Natural killer cell (primary cell): ENCODE measurements at regions not wholly inside any gene's neighbourhood (a gene's known extent, or its start where the extent isn't known, plus 50 kb on each side); places are given as distances from the start of the nearest gene placed in this dataset.

Source experiments
- ATAC-seq, 3 donors: fragments of 150-1000 bp in 2 of 3; fragments of 200-7000 bp in 1 of 3; cut with Tn5 transposase; 1 replicate in 1 of 3; 2 replicates in 2 of 3; pipeline ENCODE4 v1.10.0; 2021; ENCODE audit warnings: mild to moderate bottlenecking in 2 of 3, moderate library complexity in 2 of 3
- DNase-seq, 2 donors: peaks; one replicate each; pipeline versions ENCODE4 v3.0.0 to v3.0.0-alpha.2; 2013 to 2021; ENCODE audit warnings: mixed read lengths in 1 of 2
- H3K27ac ChIP-seq: one replicate; pipeline ENCODE4 v1.5.1; 2013; ENCODE audit warnings: mild to moderate bottlenecking, low read length
- H3K27me3 ChIP-seq: one replicate; pipeline ENCODE4 v1.6.1; 2013; ENCODE audit warnings: low read length; ENCODE audit not compliant: control insufficient read depth, insufficient read depth
- H3K36me3 ChIP-seq: one replicate; pipeline ENCODE4 v1.6.1; 2013; ENCODE audit warnings: low read length; ENCODE audit not compliant: control insufficient read depth, insufficient read depth
- H3K4me1 ChIP-seq: one replicate; pipeline ENCODE4 v1.6.1; 2013; ENCODE audit warnings: low read length; ENCODE audit not compliant: control insufficient read depth, insufficient read depth
- H3K4me3 ChIP-seq: one replicate; pipeline ENCODE4 v1.5.1; 2013; ENCODE audit warnings: low read length
- H3K9me3 ChIP-seq: one replicate; pipeline ENCODE4 v1.6.1; 2013; ENCODE audit warnings: low read length; ENCODE audit not compliant: control insufficient read depth, insufficient read depth
- H3K27ac Mint-ChIP-seq, 2 donors: one replicate each; pipeline ENCODE4 v1.8.0; 2022; ENCODE audit warnings: mild to moderate bottlenecking in 2 of 2, mixed read lengths in 2 of 2, moderate library complexity in 1 of 2
- H3K27me3 Mint-ChIP-seq, 2 donors: one replicate each; pipeline ENCODE4 v1.8.0; 2022; ENCODE audit warnings: low read depth in 2 of 2, mixed read lengths in 2 of 2
- H3K36me3 Mint-ChIP-seq: one replicate; pipeline ENCODE4 v1.8.0; 2022; ENCODE audit warnings: mixed read lengths
- H3K4me1 Mint-ChIP-seq, 2 donors: one replicate each; pipeline ENCODE4 v1.8.0; 2022; ENCODE audit warnings: mixed read lengths in 2 of 2
- H3K4me3 Mint-ChIP-seq: one replicate; pipeline ENCODE4 v1.8.0; 2022; ENCODE audit warnings: mild to moderate bottlenecking, moderate library complexity, mixed read lengths
- H3K9me3 Mint-ChIP-seq, 2 donors: one replicate each; pipeline ENCODE4 v1.8.0; 2022; ENCODE audit warnings: mixed read lengths in 2 of 2
- CTCF ChIP-seq: fragments of 200-600 bp; IDR thresholded peaks from one replicate; pipeline ENCODE4 v1.8.0; 2022; ENCODE audit warnings: antibody characterized with exemption
- WGBS: methylation state at CpG from one replicate; pipeline ENCODE4 v1.1.7; 2013; ENCODE audit warnings: missing lambda C conversion rate; ENCODE audit not compliant: insufficient coverage; 5-methylcytosine and 5-hydroxymethylcytosine counted together
- intact Hi-C: fragments of 100-400 bp; cut with micrococcal nuclease; formaldehyde crosslinking; loops from one replicate; pipeline ENCODE4 v1.14.2; 2022

DNA sequence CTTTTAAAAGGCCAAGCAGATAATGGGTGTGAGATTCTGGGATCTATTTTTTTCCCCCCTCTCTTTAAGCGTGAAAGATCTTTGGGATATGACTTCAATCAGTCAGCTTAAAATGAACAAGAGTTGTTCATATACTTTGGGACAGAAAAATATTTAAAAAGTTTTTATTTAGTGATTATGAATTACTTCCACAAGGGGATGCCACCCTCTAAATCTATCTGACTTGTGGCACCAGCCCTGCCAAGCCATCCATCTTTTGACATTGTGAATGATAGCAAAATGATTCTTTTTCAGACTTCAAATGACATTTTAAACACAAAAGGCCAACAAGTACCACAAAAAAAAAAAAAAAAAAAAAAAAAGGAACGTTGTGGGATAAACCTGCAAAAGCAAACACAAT, 111.0 kb upstream of the HMHB1 start:
- Mint-ChIP-seq H3K36me3 (no peaks in the 10 kb centered on the region), H3K4me1 (peaks cover 11 to 28% of the 10 kb centered on the region in 2 donors), H3K27me3 (peaks cover 7 to 8% of the 10 kb centered on the region in 2 donors), H3K27ac (no peak overlapping the region), H3K9me3 (no peaks in the 10 kb centered on the region), H3K4me3 (no peak overlapping the region)
- no peak for TF ChIP-seq CTCF
- Histone ChIP-seq H3K9me3 (no peaks in the 10 kb centered on the region), H3K4me3 (no peak overlapping the region), H3K27me3 (no peaks in the 10 kb centered on the region), H3K36me3 (no peaks in the 10 kb centered on the region), H3K4me1 (peaks cover 1% of the 10 kb centered on the region), H3K27ac (no peak overlapping the region)
- ATAC-seq (no peak), DNase-seq (no peak)
- 100% methylated on average over 1 of the region's 2 CpGs for WGBS
- intact Hi-C loops, result no loop called here

- H3K27me3 Mint-ChIP-seq, result peaks cover 0 to 7% of the 10 kb centered on the region in 2 donors
- intact Hi-C loops, result loop anchor here (10.0 kb wide), 1 partner anchor 694 kb away; no protein-coding TSS in a partner anchor
- H3K4me3 Mint-ChIP-seq, result no peak overlapping the region
- 100% methylated on average over 1 of the region's 1 CpG for WGBS
- no peak overlapping the region for H3K27ac ChIP-seq
- H3K36me3 ChIP-seq, result no peaks in the 10 kb centered on the region
- TF ChIP-seq CTCF, result no peak
- H3K27ac Mint-ChIP-seq, result no peak overlapping the region
- H3K9me3 Mint-ChIP-seq, result no peaks in the 10 kb centered on the region
- H3K36me3 Mint-ChIP-seq, result no peaks in the 10 kb centered on the region
- peaks cover 17% of the 10 kb centered on the region for H3K4me1 ChIP-seq
- no peak overlapping the region for H3K4me3 ChIP-seq
- DNase-seq (no peak), ATAC-seq (no peak)
- H3K27me3 ChIP-seq, result no peaks in the 10 kb centered on the region
- H3K4me1 Mint-ChIP-seq, result peaks cover 29 to 46% of the 10 kb centered on the region in 2 donors
- no peaks in the 10 kb centered on the region for H3K9me3 ChIP-seq
Measured at GRCh38 chr5:143699121-143699520, 112.8 kb upstream of the HMHB1 start.

DNA sequence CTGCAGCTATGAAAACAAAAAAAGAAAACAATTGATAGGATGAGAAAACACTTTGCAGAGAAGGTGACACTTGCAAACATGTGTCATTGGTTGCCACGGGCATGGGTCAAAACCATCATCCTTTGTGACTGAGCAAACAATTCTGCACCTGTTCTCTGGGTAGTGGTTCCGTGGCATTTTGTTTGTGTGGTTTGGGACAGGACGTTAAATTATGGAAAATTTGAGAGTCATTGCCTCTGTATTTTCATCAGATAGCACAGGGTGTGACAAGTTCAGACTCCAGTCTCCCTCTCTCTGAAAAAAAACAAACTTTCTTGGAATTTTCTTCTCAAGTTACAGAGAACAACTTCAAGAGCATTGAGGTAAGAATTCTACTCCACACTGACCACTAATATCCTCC, 113.4 kb upstream of the HMHB1 start:
- H3K9me3 Mint-ChIP-seq, result no peaks in the 10 kb centered on the region
- H3K27ac Mint-ChIP-seq, result no peak overlapping the region
- Histone ChIP-seq H3K27me3 (no peaks in the 10 kb centered on the region), H3K27ac (no peak overlapping the region), H3K4me1 (peaks cover 21% of the 10 kb centered on the region), H3K4me3 (no peak overlapping the region), H3K36me3 (no peaks in the 10 kb centered on the region), H3K9me3 (no peaks in the 10 kb centered on the region)
- no peaks in the 10 kb centered on the region for H3K36me3 Mint-ChIP-seq
- TF ChIP-seq CTCF, result no peak
- no peak for ATAC-seq
- peaks cover 34 to 52% of the 10 kb centered on the region in 2 donors for H3K4me1 Mint-ChIP-seq
- H3K27me3 Mint-ChIP-seq, result peaks cover 0 to 7% of the 10 kb centered on the region in 2 donors
- intact Hi-C loops, result loop anchor here (10.0 kb wide), 1 partner anchor 694 kb away; no protein-coding TSS in a partner anchor
- DNase-seq, result no peak
- WGBS, result 14% methylated on average over 3 of the region's 3 CpGs
- H3K4me3 Mint-ChIP-seq, result no peak overlapping the region

DNA sequence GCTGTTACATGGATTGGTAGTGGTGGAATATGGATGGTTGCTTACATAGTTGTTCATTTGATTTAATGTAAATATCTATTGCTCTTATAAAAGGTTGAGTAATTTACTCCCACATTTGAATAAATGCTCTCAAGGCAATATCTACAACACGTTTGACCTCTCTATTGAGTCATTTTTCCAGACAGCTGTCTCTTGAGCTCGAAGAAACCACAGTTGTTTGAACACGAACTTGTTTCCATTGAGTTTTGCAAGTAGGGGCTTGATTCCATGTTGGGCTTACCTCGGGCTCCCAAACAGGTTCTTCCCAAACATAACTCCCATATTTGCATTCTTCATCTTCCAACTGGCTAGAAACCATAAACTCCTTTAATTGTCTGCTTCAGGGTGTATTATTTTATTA, 115.0 kb upstream of the HMHB1 start:
- no peak for TF ChIP-seq CTCF
- Histone ChIP-seq H3K9me3 (no peaks in the 10 kb centered on the region), H3K27ac (no peak overlapping the region), H3K4me1 (peaks cover 29% of the 10 kb centered on the region), H3K27me3 (no peaks in the 10 kb centered on the region), H3K36me3 (no peaks in the 10 kb centered on the region), H3K4me3 (no peak overlapping the region)
- ATAC-seq (no peak), DNase-seq (no peak)
- Mint-ChIP-seq H3K4me3 (no peak overlapping the region), H3K27ac (no peak overlapping the region), H3K9me3 (no peaks in the 10 kb centered on the region), H3K36me3 (no peaks in the 10 kb centered on the region), H3K27me3 (peaks cover 0 to 7% of the 10 kb centered on the region in 2 donors), H3K4me1 (peaks cover 47 to 64% of the 10 kb centered on the region in 2 donors)
- intact Hi-C loops, result loop anchor here (10.0 kb wide), 1 partner anchor 692 kb away; no protein-coding TSS in a partner anchor
- WGBS, result 38% methylated on average over 3 of the region's 4 CpGs
